ENCODE measurements at regions not wholly inside any gene's neighbourhood (a gene's known extent, or its start where the extent isn't known, plus 50 kb on each side); places are given as distances from the start of the nearest gene placed in this dataset.

- no peaks in the 10 kb centered on the region for H3K36me3 Mint-ChIP-seq
- no peak overlapping the region for H3K27ac Mint-ChIP-seq
- ATAC-seq (no peak), DNase-seq (ENCODE audit: low spot score in 2 of 2) (no peak)
- H3K9me3 Mint-ChIP-seq, result no peaks in the 10 kb centered on the region
Measured at GRCh38 chr15:92519709-92520108, 126.0 kb downstream of the ST8SIA2 start.
